IMR-90 (cell line): ENCODE measurements at regions not wholly inside any gene's neighbourhood (a gene's known extent, or its start where the extent isn't known, plus 50 kb on each side); places are given as distances from the start of the nearest gene placed in this dataset.

Source experiments
- NFE2L2 ChIP-seq: fragments of 150-350 bp; IDR thresholded peaks from 2 replicates; pipeline ENCODE4 v1.6.1; 2016; ENCODE audit warnings: low read depth, mild to moderate bottlenecking, low read length
- POLR2A ChIP-seq: IDR thresholded peaks from 2 replicates; pipeline ENCODE4 v1.6.1; 2012; ENCODE audit warnings: mild to moderate bottlenecking, low read depth, low read length
- TF ChIP-seq, protein P1 (sequence below): conservative IDR thresholded peaks from 2 replicates; pipeline ENCODE4 v1.5.1; 2012; ENCODE audit warnings: mild to moderate bottlenecking, low read depth, low read length, improper control_type of control experiment

DNA sequence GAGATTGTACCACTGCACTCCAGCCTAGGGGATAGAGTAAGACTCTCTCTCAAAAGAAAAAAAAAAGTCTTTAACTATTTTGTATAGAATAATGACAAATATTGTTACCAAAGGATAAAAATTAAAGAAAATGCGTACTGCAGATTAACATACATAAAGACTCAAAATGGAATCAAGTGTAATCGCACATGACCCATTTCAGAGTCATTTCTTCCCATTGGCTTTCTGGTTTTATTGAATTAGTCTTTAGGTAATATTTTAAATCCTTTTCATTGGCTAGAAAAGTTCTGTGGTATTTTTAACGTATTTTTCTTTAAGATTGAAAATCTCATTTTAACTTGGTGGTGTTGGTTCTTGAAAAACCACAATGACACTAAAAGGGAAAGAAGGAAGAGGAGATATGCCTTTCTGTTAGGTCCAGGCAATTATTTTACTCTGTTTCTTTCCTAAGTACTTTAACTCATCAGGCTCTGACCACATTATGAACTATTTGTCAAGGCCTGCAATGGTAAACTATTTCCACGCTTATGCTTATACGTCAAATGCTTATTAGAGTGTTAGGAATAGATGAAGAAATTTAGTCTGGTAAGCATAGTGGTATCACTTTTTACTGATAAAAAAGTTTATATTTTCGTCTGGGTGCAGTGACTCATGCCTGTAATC is 52.3 kb downstream of the PLEKHG1 start:
- TF ChIP-seq, protein P1, sequence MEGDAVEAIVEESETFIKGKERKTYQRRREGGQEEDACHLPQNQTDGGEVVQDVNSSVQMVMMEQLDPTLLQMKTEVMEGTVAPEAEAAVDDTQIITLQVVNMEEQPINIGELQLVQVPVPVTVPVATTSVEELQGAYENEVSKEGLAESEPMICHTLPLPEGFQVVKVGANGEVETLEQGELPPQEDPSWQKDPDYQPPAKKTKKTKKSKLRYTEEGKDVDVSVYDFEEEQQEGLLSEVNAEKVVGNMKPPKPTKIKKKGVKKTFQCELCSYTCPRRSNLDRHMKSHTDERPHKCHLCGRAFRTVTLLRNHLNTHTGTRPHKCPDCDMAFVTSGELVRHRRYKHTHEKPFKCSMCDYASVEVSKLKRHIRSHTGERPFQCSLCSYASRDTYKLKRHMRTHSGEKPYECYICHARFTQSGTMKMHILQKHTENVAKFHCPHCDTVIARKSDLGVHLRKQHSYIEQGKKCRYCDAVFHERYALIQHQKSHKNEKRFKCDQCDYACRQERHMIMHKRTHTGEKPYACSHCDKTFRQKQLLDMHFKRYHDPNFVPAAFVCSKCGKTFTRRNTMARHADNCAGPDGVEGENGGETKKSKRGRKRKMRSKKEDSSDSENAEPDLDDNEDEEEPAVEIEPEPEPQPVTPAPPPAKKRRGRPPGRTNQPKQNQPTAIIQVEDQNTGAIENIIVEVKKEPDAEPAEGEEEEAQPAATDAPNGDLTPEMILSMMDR = no peak
- TF ChIP-seq POLR2A (no peak), NFE2L2 (no peak)
